ENCODE measurements at regions not wholly inside any gene's neighbourhood (a gene's known extent, or its start where the extent isn't known, plus 50 kb on each side); places are given as distances from the start of the nearest gene placed in this dataset.

DNA sequence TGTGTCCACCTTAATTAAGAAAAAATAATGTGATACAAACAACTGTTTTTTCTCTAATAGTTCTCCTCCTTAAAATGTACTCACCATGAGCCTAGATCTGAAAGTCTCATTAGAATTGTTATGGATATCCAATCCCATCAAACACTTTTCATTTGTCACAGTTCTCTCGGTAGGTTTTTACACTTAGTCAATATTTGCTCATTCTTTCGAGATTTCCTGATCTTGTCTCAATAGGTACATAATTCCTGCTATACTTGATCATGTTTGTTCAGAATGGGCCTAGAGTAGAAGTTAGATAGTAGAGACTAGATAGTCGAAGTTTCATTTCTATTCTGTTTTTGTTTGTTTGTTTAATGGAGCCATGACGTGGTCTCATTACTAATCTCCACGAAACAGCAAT lies 2005.7 kb downstream of the NCAM2 start (continued):
- TF ChIP-seq, protein P1, sequence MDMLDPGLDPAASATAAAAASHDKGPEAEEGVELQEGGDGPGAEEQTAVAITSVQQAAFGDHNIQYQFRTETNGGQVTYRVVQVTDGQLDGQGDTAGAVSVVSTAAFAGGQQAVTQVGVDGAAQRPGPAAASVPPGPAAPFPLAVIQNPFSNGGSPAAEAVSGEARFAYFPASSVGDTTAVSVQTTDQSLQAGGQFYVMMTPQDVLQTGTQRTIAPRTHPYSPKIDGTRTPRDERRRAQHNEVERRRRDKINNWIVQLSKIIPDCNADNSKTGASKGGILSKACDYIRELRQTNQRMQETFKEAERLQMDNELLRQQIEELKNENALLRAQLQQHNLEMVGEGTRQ (IDR thresholded peaks at IDR 0.05; ENCODE audit: low read length) = no peak

Measured in H1 (cell line).